HG02870 (cell line): ENCODE measurements at regions not wholly inside any gene's neighbourhood (a gene's known extent, or its start where the extent isn't known, plus 50 kb on each side); places are given as distances from the start of the nearest gene placed in this dataset.

Experiments used
- ATAC-seq: cut with Tn5 transposase; IDR thresholded peaks from one replicate; pipeline ENCODE4 v1.9.1; 2021; ENCODE audit warnings: mild to moderate bottlenecking, moderate library complexity; ENCODE audit not compliant: unreplicated experiment

- no peak for ATAC-seq
Measured at GRCh38 chr2:19507137-19507536, 148.7 kb upstream of the OSR1 start.

- ATAC-seq, result no peak
Measured at GRCh38 chr2:19505199-19506136, 147.0 kb upstream of the OSR1 start.

DNA sequence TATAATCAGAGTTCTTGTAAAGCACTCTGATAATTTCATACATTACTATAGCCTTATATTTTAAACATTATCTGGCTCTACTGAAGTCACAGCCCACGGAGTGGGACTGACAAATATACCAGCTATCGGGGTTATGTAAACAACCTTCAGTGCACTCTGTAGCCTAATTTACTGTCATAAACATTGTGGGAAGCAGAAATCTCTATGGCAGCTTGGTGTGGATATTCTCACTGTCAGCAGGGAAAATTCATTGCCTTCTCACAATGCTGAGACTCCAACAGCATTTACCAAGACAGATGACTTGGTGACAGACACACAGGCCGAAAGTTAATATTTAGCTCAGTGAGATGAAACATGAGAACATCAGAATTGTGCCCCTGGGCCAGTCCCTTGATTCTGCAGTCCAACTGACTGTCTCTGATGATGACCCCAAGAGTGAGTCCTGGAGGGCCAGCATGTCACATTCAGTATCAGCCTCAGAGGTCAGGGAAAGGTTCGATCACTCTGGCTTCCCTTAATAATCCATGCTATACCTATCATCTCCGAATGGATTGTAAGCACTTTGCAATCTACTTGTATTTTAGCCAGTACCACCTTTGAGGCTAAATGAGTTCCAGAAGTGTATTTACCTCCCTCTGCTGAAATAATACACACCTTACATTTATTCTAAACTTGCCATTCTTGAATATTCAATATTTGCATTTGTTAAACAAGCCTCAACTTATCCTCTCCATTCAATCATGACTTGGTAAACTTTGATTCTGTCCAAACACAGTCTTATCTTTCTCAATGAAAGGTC is 146.2 kb upstream of the OSR1 start:
- no peak for ATAC-seq

DNA sequence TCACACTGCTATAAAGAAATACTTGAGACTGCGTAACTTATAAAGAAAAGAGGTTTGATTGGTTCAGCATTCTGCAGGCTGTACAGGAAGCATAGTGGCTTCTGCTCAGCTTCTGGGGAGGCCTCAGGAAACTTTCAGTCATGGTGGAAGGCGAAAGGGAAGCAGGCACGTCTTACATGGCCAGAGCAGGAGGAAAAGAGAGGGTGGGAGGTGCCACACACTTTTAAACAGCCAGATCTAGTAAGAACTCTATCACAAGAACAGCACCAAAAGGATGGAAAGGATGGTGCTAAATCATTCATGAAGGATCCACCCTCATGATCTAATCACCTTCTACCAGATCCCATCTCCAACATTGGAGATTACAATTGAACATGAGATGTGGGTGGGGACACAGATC is 145.5 kb upstream of the OSR1 start:
- no peak for ATAC-seq

DNA sequence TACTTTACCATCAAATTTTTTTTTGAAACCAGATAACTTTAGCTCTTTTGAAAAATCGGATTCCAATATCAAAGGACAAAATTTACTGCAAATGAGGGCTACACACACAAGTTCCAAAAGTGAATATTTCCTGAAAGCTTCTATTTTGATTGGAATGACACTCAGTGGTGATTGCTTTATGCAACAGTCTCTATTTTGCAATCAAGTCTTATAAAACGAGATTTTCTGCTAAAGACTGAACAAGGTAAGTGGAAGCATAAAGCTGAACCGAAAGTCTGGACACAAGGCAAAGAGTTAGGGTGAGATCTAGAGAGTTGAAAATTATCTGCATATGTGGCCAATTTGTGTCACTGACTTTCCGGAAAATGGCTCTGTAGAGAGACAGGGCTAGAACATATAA is 145.0 kb upstream of the OSR1 start:
- no peak for ATAC-seq

- no peak for ATAC-seq
Measured at GRCh38 chr2:19500126-19500525, 141.7 kb upstream of the OSR1 start.

GRCh38 chr2:19496646-19497045 is 138.2 kb upstream of the OSR1 start:
- no peak for ATAC-seq

DNA sequence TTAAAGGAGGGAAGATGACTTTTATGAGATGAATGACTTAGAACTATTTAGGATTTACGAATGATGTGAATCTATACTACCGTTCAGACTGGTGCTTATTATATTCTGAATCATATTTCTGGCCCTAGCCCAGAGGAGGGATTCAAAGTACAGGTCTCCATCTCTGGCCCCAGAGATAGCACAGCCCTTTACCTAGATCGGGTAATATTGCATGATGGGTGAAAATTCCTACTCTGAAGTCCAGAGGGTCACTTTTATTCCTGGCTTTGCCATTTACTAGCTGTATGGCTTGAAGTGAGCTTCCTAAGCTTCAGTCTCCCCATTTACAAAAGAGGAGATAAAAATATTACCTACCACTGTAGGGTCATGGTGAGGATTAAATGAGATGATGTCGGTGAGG is 135.8 kb upstream of the OSR1 start:
- no peak for ATAC-seq

DNA sequence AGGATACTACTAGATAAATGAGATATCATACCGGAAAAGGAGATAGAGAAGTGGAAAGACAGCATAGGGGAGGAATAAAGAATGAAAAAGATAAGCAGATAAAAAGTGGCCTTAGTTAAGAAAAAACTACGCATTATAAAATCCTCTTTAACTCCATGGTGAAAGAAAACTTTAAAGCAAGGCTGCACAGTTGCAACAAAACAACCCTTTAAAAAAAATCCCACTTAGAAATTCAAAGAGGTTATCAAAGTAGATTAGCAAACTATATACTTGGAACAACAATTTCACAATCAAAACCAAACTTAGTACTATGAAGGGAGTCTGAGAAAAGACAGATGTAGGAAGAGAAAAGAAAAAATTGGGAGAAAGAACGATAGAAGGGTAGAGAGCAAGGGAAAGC is 133.4 kb upstream of the OSR1 start:
- ATAC-seq, result no peak

GRCh38 chr2:19490846-19491435 is 132.5 kb upstream of the OSR1 start:
- ATAC-seq, result no peak

- peak; percentile 80 for ATAC-seq
Measured at GRCh38 chr2:19488009-19488691, 129.7 kb upstream of the OSR1 start.

GRCh38 chr2:19484736-19485135 is 126.3 kb upstream of the OSR1 start:
- ATAC-seq, result peak; percentile 52

GRCh38 chr2:19480673-19481072 is 122.2 kb upstream of the OSR1 start:
- no peak for ATAC-seq

- no peak for ATAC-seq
Measured at GRCh38 chr2:19479666-19480065, 121.2 kb upstream of the OSR1 start.

- no peak for ATAC-seq
Measured at GRCh38 chr2:19478409-19478808, 120.0 kb upstream of the OSR1 start.

DNA sequence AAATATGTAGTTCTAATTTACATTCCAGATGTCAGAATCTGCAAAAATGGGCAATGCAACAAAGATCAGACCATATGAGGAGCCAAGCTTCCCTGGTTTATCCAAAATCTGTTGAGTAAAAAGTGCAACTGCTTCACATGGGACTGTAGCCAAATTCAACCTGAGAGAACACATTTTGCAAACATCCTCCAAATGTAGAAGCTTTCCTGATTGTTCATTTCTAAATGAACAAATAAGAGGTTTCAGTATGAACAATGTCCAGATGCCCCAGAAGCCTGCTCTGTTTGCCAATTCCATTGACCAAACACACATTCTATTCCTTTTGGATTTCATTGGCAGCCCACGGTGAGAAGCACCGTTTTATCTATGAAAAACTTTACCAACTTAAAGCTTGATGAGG is 117.9 kb upstream of the OSR1 start:
- no peak for ATAC-seq

DNA sequence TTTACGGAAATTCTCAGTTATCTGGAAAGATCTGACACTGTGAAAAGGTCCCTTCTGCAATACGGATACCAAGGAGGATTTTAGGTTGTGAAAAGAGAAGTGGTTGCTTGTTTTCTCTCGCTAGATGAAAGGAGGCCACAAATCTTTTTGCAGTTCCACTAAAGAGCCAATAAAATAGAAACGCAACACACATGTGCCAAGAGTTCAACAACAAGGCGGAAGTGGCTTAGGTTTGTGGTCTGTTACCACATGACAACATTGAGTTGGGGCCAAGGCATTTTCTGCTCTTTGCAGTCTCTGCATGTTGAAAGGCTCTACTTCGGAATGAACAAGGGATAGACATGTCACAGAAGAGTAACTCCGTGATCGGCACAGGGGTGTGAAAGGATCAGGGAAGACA is 115.7 kb upstream of the OSR1 start:
- peak; percentile 89 for ATAC-seq

GRCh38 chr2:19473350-19473749 is 114.9 kb upstream of the OSR1 start:
- no peak for ATAC-seq

GRCh38 chr2:19472391-19472978 is 114.1 kb upstream of the OSR1 start:
- ATAC-seq, result no peak

DNA sequence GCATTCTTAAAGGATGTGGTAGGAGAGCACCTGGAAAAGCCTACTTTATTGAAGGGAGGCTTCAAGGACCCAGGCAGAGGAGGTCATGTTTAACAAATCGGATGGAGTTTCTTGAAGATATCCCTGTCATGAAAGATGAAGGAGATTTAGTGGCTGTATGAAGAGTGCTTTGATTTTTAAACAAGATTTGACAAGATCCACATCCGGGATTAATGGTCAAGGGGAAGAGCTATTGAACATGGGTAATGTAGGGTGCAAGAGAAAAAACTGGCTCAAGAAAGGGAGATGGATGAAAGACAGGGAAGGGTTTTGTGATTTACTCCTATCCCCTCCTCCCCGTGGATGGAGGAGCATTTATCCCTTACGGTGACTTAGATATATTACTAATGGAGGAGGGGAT is 113.1 kb upstream of the OSR1 start:
- no peak for ATAC-seq

GRCh38 chr2:19465978-19466377 is 107.6 kb upstream of the OSR1 start:
- ATAC-seq, result no peak
